GM21717 (cell line): ENCODE measurements at regions not wholly inside any gene's neighbourhood (a gene's known extent, or its start where the extent isn't known, plus 50 kb on each side); places are given as distances from the start of the nearest gene placed in this dataset.
"Not testable (repeated sequence)": the region's sequence is repeated elsewhere in the genome, so short reads cannot be mapped to it uniquely, and the experiment has no call there.

Experiments
- ATAC-seq: cut with Tn5 transposase; IDR thresholded peaks from one replicate; pipeline ENCODE4 v1.9.1; 2021; ENCODE audit warnings: mild to moderate bottlenecking, moderate library complexity; ENCODE audit not compliant: unreplicated experiment

DNA sequence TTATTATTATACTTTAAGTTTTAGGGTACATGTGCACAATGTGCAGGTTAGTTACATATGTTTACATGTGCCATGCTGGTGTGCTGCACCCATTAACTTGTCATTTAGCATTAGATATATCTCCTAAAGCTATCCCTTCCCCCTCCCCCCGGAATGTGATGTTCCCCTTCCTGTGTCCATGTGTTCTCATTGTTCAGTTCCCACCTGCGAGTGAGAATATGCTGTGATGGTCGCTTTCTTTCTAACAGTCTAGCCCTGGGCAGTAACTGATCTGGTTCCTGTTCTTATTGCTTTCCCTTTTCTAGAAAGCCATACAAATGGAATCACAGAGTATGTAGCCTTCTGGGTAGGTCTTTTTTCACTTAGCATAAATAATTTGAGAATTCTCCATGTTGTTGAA is 311.1 kb upstream of the CNTNAP2 start:
- ATAC-seq = not testable (repeated sequence)

DNA sequence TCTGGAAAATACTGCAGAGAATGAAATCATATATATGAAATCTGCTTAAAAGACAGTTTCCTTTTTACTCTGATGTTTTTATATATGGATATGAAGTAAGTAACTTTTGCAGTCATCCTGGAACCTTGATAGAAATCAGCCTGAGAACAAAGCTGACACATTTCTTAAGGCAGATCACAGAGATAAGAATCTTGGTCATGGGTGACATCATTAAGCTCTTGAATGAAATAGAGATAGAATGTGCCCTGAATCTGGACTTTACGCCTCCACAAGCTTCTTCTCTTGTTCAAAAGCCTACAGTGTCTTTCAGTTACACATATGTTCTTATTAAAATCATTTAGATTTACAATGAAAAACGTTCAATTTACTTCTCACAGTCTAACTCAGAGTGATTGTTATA is 319.1 kb upstream of the CNTNAP2 start:
- no peak for ATAC-seq

GRCh38 chr7:145795132-145795531 is 321.5 kb upstream of the CNTNAP2 start:
- ATAC-seq = no peak

DNA sequence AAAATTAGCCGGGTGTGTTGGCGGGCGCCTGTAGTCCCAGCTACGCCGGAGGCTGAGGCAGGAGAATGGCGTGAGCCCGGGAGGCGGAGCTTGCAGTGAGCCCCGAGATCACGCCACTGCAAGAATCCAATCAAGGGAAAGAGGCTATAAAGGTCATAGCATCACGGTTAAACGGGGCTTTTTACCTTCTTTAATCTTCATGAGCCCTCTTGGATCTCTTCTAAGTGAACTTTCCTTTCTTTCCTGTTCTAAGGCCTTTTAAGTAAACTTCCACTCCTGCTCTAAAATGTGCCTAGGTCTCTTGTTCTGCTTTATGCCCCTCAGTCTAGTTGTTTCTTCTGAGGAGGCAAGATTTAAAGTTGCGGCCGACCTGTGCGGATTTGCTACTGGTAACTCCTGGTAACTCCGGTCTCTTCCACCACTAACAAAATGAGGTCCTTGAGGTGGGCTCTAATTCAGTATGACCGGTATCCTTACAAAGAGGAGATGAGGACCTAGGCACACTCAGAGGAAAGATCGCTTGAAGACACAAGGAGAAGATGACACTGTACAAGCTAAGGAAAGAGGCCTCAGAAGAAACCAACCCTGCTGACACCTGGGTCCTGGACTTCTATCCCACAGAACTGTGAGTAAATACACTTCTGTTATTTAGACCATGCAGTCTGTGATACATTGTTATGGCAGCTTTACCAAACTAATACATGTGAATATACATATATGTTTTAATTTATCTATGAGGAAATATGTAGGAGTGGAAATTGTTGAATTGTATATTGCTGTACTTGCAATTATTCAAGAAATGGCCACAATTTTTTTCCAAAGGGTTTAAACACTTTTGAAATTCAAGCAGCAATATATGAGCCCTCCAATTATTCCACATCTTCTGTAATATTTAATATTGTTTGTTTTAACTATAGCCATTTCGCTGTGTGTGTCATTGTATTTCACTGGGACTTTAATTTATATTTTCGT is 331.5 kb upstream of the CNTNAP2 start:
- no peak for ATAC-seq

GRCh38 chr7:145781388-145781787 is 335.2 kb upstream of the CNTNAP2 start:
- ATAC-seq = not testable (repeated sequence)

GRCh38 chr7:145779140-145779539 is 337.5 kb upstream of the CNTNAP2 start:
- no peak for ATAC-seq

GRCh38 chr7:145774777-145775176 is 341.8 kb upstream of the CNTNAP2 start:
- ATAC-seq = no peak

- ATAC-seq = no peak
Observed at GRCh38 chr7:145753004-145753403, 363.6 kb upstream of the CNTNAP2 start.

- no peak for ATAC-seq
Observed at GRCh38 chr7:145737617-145738016, 379.0 kb upstream of the CNTNAP2 start.

DNA sequence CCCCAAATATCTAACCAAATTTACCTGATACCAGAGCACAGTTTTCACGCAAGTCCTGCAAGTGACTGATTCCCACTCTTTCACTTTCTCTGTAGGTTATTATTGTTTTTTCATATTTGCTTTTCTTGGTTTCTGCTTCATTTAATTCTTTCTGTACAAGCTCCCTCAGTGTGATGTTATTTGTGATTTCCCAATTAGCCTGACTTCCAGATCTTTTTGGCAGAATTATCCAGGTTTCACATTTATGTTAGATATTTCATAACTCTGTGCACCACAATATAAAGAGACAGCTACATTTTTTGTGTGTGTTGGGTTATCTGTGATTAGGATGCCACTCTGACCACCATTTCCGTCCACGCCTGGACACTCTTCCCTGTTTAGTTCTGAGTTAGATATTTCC is 381.5 kb upstream of the CNTNAP2 start:
- no peak for ATAC-seq

DNA sequence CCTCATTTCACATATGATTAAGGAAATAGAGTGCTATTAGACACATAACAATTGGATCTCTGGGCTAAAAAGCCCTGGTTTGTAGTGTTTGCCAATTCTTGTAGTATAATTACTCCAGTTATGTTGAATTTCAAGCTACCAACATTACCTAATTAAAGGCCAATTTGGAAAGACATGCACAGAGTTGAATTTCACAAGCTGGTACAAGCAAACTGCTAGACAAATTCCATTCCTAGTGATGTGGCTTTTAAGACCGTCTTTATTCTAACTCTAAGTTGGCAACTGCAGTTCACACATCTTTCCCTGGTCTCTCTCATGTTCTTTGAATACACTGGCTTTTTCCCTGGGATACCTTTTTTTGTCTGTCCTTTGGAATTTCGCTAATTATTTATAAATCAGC is 384.1 kb upstream of the CNTNAP2 start:
- ATAC-seq = no peak

DNA sequence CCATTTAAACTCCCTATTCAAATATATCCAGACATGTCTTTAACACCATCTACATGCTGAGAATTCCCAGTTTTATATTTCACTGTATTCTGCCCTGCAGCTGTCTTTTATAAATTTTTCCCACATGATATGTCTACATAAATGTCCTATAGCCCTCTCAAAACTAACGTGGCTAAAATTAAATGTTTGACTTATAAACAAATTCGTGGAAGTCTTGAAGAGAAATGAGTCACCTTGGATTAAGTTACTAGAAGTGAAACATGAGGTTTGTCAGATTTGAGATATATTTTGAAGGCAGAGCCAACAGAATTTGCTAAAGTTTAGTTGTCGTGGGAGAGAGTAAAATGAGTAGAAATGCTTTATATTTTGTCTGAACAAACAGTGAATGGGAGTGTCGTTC is 386.9 kb upstream of the CNTNAP2 start:
- ATAC-seq = no peak

DNA sequence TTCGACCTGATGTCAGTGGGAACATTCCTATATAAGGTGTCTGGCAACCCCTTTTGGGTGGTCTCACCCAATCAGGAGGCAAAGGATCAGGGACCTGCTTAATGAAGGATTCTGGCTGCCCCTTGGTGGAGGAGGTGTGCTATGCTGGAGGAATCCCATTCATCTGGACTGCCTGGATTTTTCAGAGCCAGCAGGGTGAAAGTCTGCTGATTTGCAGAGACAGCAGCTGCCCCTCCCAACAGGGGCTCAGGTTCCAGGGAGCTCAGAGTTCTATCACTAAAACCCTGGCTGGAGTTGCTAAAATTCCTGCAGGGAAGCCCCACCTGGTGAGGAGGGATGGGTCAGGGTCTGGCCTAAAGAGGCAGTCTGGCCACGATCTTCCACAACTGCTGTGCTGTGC is 398.5 kb upstream of the CNTNAP2 start:
- no peak for ATAC-seq

DNA sequence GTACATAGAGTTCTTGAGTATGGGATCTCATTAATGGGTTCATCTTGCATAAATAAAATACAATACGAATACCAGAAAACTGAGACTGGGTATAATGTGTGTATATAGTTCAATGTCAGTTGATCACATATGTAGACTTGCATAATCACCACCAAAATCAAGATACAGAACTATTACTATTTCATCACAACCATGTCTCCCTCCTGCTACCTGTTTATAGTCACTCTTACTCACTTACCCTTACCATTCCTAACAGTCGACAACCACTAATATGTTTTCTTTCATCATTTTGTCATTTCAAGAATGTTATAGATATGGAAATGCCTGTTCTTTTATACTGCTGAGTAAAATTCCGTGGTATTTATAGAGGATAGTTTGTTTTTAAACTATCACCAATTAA is 416.1 kb upstream of the CNTNAP2 start:
- ATAC-seq = no peak

GRCh38 chr7:145698526-145699262 is 417.9 kb upstream of the CNTNAP2 start:
- no peak for ATAC-seq

GRCh38 chr7:145697412-145698107 is 419.0 kb upstream of the CNTNAP2 start:
- not testable (repeated sequence) for ATAC-seq

- ATAC-seq = no peak
Observed at GRCh38 chr7:145696071-145696470, 420.5 kb upstream of the CNTNAP2 start.

DNA sequence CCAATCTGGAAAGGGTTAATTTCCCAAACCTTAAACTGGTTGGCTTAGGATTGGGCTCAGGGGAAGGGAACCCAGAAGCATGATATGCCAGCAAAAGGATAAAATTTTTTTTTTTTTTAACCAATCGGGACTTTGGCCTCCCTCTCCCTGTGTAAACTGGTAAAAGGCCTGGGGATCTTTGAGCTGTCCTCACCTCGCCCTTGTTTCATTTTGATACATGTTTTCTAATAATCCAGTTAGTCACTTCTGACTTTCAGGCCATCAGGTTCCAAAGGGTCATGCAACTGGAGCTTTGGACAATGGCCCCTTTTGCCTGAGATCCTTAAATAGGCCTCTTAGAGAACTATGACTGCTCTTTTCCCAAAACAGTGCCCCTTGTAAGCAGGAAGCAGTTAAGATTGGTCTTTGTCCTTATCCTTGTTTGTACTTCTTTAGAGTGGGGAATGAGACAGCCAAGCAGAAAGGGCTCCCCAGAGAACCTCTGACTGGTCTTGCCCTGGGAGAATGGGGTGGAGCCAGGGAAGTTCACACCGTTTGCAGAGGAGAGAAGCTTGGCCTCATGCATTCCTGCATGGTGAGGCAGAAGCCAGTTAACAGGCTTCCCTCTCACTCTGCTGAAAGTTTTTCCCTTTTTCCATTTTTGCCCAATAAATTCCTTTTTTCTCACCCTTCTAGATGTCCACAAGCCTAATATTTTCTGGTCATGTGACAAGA is 424.2 kb upstream of the CNTNAP2 start:
- ATAC-seq = no peak

DNA sequence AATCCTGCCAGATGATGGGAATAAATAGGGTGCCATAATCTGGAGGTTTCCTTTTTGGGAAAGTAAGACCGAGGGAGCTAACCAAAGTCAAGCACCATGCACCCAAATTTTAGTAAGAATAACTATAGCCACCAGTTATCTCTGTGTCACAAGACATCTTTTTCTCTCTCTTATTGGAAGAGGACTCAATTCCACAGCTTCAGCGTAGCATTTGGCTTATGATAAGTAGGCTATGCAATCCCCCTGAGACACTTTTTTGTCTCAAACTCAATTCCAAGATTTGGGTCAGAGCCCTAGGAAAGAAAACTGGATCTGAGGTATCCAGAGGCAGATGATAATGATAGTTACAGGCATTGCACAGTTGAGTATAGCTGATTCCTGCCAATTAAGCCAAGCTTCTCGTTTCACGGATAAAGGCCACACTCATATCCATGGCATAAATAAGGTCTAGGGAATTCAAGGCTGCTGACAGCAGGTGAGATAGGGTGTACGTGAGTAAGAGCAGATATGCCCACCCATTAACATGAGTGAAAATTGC is 425.2 kb upstream of the CNTNAP2 start:
- ATAC-seq = no peak

DNA sequence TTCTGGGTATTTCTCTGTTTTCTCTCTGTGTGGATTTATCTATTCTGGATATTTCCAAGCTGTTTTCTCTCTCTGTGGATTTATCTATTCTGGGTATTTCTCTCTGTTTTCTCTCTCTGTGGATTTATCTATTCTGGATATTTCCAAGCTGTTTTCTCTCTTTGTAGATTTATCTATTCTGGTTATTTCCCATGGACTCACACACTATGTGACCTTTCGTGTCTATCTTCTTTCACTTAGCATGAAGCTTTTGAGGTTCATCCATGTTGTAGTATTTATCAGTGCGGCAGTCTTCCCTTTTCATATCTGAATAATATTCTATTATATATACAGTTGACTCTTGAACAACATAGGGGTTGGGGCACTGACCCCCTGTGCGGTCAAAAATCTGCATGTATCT is 435.0 kb upstream of the CNTNAP2 start:
- ATAC-seq = no peak

GRCh38 chr7:145681159-145681558 is 435.4 kb upstream of the CNTNAP2 start:
- no peak for ATAC-seq
